HG02885 (cell line): ENCODE measurements at regions not wholly inside any gene's neighbourhood (a gene's known extent, or its start where the extent isn't known, plus 50 kb on each side); places are given as distances from the start of the nearest gene placed in this dataset.
"Not testable (repeated sequence)": the region's sequence is repeated elsewhere in the genome, so short reads cannot be mapped to it uniquely, and the experiment has no call there.

ENCODE experiments used
- ATAC-seq: cut with Tn5 transposase; IDR thresholded peaks from one replicate; pipeline ENCODE4 v1.9.1; 2021; ENCODE audit warnings: mild to moderate bottlenecking; ENCODE audit not compliant: unreplicated experiment, poor library complexity

DNA sequence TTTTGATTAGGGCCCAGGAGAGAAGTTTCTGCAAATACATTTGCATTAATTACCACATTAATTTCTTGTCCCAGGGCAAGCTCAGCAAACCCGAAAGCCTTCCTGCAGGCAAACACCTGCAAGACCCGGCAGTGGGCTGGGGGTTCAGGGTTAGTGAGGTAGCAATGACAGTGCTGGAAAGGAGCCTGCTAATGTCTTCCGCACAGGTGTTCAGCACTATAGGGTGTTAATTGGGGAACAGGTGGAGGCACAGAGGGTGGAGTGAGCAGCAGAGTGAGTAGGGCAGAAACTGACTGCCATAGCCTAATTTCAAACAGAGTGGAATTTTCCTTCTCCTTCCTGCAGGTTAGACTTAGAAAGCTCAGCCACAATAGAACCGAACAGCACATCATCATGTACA lies 50.9 kb upstream of the UBASH3B start:
- ATAC-seq = no peak

DNA sequence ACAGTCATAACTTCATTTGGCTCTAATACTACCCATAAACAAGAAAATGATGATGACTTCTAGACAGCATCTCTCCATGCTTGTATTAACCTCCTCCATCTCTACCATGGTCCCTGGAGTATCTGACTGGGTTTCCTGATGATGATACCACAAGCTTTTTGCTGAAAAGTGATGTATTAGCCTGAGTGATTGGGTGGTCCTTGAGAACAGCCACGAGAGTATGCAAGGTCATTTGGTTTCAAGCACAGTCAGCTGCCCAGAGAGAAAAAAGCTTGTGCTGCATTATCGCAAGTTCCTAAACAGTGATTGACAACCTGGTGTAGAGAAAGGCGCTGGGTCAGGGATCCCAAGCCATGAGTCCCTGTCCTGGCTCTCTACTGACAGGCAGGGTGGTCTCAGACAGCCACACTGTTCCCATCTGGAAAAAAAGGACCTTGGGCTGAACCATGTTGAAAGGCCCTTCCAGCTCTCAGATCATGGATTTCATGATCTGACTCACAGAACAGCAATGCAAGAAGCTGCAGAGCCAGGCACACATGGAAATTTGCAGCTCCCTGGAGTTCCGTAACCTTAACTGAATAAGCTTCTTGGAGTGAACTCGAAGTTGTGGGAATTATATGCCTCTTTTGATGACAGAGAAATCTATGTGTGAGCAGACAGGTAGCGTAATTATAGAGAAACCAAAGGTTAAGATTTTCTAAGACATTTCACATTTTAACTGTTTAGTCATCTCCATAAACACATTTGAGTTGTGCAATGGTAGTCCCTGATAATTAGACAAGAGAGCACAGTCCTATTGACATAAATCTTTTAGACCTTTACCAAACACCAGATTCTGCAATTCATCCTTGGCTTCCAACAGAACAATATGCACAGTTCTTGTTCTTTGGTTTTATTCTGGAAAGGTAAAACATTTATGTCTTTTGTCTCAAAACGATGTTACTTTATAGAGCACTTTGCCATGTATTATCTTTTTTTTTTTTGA lies 54.1 kb upstream of the UBASH3B start:
- no peak for ATAC-seq

DNA sequence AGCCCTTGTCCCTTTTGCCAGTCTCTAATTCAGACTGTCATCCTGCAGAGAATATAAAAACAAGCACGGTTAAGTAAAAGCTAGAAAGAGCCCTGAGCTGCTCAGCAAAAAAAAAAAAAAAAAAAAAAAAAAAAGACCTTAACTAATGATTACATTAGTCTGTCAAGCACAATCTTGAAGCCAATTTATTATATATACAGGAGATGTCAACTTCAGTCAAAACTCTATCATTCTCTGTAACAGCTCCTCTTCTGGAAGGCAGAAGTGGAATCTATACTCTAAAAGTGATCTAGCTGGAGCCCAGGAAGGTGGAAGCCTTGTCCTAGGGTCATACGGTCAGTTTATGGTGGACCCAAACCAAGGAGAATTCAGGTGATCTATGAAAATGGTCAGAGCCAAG lies 55.2 kb upstream of the UBASH3B start:
- no peak for ATAC-seq

DNA sequence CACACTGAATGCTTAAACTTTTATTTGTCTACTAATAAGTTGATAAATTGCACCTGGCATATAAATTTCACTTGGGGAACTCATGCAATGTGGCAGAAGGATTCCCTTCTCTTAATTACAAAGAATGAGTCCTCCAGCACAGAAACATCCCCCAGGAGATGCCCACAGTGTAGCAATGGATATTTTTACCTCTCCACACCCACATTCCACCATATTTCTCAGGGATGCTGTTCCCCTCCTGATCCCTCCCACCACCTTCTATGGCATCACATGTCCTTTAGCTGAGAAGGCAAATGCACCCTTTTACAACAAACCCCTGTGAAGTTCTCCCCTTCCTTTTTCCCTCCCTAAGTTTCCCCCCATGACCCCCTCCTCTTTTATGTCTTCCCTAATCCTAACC lies 56.1 kb upstream of the UBASH3B start:
- ATAC-seq = no peak

DNA sequence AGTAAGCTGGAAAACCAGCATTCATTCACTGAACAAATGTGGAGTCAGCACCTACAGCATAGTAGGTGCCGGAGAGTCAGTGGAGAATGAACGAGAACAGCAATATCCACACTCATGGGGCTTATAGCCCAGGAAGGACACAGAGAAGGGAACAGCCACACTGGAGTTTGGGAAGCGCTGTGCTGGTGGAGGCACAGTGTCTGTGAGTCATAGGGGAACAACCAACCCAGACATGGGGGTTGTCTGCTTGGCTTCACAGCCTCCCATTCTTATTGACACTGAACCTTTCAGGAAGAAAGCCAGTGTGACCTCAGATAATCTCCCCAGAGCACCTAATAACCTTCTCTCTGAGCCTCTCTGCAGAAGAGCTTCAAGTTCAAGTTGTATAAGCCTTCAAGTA lies 56.6 kb upstream of the UBASH3B start:
- ATAC-seq = no peak

- ATAC-seq = no peak
Measured at GRCh38 chr11:122597511-122597910, 58.0 kb upstream of the UBASH3B start.

DNA sequence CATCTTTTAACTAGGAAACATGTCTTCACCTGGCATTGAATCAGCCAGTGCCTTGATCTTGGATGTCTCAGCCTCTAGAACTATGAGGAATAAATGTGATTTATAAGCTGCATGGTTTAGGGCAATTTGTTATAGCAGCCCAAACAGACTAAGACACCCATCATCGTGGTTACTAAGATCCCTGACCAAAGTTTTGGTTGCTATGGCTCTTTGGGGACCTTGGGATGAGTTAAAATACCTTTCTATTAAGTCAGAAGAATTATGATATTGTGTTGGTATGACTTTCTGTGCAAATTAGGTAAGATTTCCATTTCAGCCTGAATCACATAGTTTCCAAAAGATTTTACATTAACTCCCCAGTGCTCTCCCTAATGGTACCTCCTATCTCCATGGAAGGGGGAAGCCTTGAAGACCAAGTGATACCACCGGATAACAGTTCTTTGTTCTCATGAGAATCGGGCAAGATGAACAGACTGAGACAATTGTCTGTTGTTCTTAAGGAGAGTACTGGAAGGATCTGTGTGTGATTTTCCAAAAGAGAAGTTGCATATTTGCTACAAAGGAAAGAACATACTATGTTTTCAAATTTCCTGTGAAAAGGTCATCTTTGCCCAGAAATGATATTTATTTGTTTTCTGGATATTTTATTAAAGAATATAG lies 60.4 kb upstream of the UBASH3B start:
- ATAC-seq = no peak

GRCh38 chr11:122593473-122594420 lies 61.8 kb upstream of the UBASH3B start:
- ATAC-seq = no peak

GRCh38 chr11:122592641-122593040 lies 62.9 kb upstream of the UBASH3B start:
- no peak for ATAC-seq

- no peak for ATAC-seq
Measured at GRCh38 chr11:122584670-122585069, 70.9 kb upstream of the UBASH3B start.

DNA sequence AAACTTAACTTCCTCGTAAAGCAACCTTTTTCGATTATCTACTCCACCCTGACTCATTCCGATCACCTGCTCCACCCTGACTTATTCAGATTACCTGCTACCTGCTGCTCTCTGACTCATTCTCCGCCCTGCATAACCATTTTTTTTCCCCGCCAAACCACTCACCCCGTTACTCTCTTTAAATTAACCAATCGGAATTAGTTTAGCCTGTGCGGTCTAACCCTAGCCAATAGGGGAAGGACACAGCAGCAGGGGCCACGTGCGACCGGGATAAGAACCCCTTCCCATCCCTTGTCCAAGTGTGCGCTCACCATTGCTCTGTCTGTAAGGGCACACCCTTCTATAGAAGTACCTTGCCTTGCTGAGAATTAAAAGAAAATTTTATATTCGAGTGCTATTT lies 75.5 kb upstream of the UBASH3B start:
- not testable (repeated sequence) for ATAC-seq

- ATAC-seq = no peak
Measured at GRCh38 chr11:122578171-122578825, 77.2 kb upstream of the UBASH3B start.

GRCh38 chr11:122572592-122572991 lies 82.9 kb upstream of the UBASH3B start:
- no peak for ATAC-seq

GRCh38 chr11:122563761-122564160 lies 91.8 kb upstream of the UBASH3B start:
- ATAC-seq = no peak

GRCh38 chr11:122559734-122560382 lies 95.7 kb upstream of the UBASH3B start:
- ATAC-seq = no peak

GRCh38 chr11:122559218-122559617 lies 96.3 kb upstream of the UBASH3B start:
- not testable (repeated sequence) for ATAC-seq

- ATAC-seq = not testable (repeated sequence)
Measured at GRCh38 chr11:122557163-122557562, 98.4 kb upstream of the UBASH3B start.

- no peak for ATAC-seq
Measured at GRCh38 chr11:122556605-122557004, 98.9 kb upstream of the UBASH3B start.

DNA sequence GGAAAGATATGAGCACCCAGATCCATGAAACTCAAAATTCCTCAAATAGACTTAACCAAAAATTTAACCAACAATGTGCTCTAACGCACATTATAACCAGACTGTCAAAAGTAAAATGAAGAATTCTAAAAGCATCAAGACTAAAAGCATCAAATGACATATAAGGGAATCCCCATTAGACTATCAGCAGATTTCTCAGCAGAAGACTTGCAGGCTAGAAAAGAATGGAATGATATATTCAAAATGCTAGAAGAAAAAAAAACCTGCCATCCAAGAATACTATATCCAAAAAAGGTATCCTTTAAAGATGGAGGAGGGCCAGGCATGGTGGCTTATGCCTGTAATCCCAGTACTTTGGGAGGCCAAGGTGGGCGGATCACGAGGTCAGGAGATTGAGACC lies 117.5 kb upstream of the UBASH3B start:
- ATAC-seq = no peak
